Adipose tissue (tissue), 3 donors: ENCODE measurements at regions not wholly inside any gene's neighbourhood (a gene's known extent, or its start where the extent isn't known, plus 50 kb on each side); places are given as distances from the start of the nearest gene placed in this dataset.

Experiments used
- H3K27ac ChIP-seq: one replicate; pipeline ENCODE4 v1.5.1; 2013; ENCODE audit warnings: low read depth, low read length
- WGBS, 3 donors: extraction: QIAGEN DNeasy Blood & Tissue Kit; methylation state at CpG; one replicate each; pipeline ENCODE4 v1.1.7; 2013; 5-methylcytosine and 5-hydroxymethylcytosine counted together
- donor health status: healthy with polysubstance abuse.
- donor health status: Bipolar disorder and iron deficiency.
- donor health status: healthy.

DNA sequence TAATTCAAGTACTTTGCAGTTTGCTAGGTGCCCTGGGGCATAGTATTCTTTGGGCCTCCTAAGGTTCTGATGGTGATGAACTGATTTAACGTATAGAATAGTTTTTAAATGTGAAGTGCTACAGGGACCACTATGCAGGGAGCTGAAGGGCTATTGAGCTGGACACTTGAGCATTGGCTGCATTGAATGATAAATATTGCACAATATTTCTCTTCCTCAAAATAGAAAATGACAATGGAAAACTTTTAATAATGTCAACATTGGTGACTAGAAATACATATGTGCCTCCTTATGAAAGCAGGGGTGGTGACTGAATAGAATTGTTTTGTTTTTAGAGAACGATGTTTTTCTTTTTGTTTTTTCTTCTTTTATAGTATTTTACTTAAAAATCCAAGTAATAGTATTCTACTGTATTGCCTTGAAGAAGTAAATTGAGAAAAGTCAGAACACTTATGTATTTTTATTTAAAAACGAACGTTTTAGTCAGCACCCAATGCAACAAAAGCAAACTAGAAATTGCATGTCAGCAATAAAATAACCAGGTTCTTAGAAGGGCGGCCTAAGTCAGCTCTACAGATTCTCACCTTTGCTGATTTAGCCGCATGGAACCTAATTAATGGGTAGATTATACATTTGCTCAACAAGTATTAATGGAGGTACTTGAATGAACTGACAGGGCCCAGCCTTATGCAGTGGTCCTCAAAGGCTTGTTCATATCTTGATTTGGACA lies 244.0 kb upstream of the KLF6 start:
- WGBS, 3 donors = 82 to 95% (median 94%) methylated on average over 6 of the region's 6 CpGs
- H3K27ac ChIP-seq = no peak overlapping the region

DNA sequence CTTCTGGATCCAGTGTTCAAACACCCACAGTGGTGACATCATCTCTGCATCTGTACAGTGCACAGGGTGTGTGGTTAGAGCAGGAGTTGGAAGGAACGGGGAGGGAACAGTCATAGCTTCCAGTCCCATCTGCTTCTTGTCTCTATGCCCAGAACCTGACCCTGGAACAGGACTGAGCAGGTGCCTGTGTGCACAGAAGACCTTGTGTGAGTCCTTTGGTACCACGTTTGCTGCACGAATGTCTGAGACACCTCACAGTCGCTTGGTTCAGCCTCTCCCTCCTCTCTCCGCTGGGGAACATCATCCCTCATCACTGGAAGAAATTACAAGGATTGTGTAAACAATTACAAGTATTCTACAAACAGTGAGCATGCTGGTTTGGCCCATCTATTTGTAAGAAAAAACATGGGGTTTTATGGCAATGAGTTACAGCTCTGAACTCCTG lies 243.0 kb upstream of the KLF6 start:
- 70 to 90% (median 77%) methylated on average over 5 of the region's 5 CpGs for WGBS, 3 donors

DNA sequence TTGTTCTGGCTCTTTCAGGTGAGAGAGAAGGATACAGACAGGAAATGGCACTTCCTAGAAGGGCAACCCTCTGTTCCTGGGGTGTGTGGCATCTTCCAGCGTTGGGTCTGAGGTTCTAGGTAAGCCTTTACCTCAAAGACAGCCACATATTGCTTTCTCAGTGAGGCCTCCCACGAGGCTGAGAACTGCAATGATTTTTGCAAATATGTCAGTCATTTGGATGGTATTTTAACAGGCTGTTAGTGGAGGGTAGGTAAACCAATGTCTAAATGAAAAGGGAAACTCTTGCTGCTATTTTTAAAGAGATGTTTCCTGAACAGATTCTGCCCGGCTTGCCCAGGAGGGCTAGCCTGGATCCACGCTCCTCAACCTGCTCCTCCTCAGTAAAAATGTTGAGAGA lies 240.3 kb upstream of the KLF6 start:
- WGBS, 3 donors = 63 to 65% (median 64%) methylated on average over 4 of the region's 4 CpGs
- H3K27ac ChIP-seq = no peak overlapping the region

More for the DNA sequence above, 243.0 kb upstream of the KLF6 start:
- H3K27ac ChIP-seq = no peak overlapping the region

DNA sequence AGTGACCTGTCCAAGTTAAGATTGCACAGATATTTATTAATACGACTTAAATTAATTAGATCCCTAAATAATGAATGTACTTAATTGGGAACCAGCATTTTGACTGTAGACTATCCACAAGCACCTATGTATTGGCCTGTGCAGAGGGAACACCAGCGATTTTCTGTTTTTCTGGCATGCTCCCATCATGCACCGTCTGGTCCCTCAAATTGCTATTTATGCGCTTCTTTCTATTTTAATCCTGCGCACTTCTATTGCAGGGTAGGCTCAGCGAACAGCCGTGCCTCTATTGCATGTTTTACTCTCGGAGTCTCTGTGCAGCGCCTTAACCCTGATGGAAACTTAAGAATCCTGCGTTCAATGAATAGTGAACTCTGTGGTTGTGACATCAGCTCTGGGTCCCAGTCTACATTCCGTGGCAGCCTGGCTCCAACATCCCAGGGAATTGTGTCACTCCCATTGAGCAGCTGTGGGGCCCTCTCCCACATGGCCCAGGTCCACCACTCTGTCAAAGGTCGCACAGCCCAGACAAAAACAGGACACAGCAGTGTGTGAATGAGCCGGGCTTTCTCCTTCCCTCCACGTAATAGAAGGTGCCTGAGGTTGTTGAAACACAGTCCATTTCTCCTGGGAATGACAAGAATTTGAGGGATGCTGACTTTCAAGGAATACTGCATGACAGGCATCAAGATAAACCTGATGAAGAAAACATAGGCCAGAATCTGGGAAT lies 239.7 kb upstream of the KLF6 start:
- H3K27ac ChIP-seq = no peak overlapping the region
- WGBS, 3 donors = 75 to 82% (median 76%) methylated on average over 14 of the region's 14 CpGs

DNA sequence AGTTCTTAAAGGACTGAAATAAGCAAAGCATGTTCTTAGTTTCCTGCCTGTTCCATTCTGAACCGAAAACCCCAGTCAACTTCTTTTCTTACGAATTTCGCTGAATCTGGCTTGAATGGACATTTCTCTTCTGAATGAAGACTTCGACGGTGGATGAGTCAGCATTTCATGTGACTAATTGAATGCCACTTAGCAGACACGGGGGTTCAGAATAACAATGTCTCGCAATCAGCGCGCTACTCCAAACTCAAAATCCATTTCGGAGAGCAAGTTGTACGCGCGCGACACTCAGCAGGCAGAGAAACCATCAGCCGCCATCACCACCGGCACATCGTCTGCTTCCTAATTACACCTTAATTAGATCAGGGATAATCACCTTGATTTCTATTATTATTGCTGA lies 239.0 kb upstream of the KLF6 start:
- WGBS, 3 donors = 90 to 96% (median 92%) methylated on average over 17 of the region's 17 CpGs
- H3K27ac ChIP-seq = no peak overlapping the region

DNA sequence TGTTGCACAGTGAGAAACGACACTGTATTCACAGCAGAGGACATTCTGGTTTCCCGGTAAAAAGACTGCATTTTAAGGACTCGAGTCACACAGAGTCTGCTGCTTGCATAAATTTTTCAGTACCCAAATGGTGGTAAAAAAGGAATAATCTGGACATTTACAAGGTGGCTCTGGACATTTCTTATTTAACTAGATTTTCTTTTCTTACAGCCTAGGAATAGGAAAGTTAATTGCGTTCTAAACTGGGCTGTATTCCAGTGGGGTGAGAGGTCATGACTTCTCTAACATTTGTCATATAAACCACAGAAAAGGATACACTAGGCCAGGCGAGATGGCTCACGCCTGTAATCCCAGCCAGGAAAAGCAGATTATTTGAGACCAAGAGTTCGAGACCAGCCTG lies 237.5 kb upstream of the KLF6 start:
- no peak overlapping the region for H3K27ac ChIP-seq
- WGBS, 3 donors = 66 to 83% (median 82%) methylated on average over 7 of the region's 7 CpGs

DNA sequence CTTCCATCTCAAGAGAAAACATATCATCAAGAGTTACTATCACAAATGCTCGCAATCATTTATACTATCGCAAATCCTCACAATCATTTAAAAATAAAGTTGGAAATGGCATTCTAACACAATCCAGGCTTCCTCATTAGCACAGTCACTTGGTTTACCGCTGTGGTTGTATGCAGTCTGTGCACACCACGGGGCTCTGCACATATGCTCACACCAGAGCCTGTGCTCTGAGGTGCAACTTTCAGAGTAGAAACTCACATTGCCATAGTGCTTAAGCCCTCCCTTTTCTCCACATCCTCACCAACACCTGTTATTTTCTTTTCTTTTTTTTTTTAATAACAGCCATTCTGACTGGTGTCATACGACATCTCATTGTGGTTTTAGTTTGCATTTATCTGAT lies 235.6 kb upstream of the KLF6 start:
- WGBS, 3 donors = 89 to 94% (median 91%) methylated on average over 5 of the region's 5 CpGs
- no peak overlapping the region for H3K27ac ChIP-seq

DNA sequence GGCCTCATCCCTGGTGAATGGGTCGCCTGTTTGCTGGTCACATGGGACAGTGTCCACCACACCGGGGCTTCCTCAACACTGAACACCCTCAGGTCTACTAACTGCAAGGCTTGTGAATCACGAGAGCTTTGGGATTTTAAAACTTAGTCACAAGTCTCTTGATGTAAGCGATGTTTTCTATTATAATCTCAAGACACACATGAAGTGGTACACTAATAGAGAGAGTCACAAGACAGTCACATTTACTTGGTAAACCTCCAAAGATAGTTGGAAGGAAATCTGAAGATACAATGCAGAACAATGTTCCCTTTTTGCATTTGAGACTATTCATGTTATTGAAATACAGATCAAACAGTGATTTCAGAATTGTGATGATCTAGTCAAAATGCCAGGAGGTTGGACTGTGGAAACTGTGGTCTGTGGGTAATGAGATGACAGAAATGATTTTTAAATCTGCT lies 233.1 kb upstream of the KLF6 start:
- WGBS, 3 donors = 78 to 83% (median 82%) methylated on average over 4 of the region's 4 CpGs

DNA sequence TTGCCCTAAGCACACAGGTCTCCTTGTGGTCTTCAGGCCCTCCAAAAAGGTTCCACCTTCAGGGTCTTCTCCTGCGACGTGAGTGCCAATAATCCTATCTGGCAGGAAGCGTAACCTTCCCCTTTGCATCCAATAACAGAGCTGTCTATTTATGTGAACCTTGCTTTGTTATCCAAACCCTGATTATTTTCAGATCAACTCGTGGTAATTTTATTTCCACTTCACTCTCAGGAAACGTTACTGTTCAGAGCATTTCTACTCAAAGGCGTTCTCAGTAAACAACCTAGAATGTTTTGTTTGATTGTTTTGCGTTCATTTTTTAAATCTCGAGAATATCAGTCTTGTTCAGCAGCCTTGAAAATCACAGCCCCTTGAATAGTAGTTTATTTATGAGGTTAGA lies 232.3 kb upstream of the KLF6 start:
- H3K27ac ChIP-seq = no peak overlapping the region
- WGBS, 3 donors = 70 to 85% (median 84%) methylated on average over 8 of the region's 8 CpGs

More for the DNA sequence above, 233.1 kb upstream of the KLF6 start:
- no peak overlapping the region for H3K27ac ChIP-seq

DNA sequence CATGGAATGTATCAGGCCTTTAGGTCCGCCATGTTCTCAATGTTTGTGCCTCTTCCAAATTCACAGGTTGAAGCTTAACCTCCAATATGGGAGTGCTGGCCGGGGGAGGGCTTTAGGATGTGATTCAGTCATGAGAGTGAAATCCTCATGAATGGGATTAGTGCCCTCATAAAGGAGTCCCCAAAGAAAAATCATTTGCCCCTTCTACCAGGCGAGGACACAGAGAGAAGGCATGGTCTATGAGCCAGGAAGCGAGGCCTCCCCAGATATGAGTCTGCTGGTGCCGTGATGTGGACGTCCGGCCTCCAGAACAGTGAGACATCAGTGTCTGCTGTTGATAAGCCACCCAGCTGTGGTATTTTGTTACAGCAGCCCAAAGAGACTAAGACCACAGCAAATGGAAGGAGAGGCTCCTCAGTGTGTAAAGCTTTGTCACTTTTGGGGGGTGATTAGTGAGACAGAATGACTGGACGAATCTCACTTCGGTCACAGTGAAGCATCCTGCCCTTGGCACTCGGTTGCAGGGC lies 231.3 kb upstream of the KLF6 start:
- 87 to 96% (median 90%) methylated on average over 10 of the region's 10 CpGs for WGBS, 3 donors
- no peak overlapping the region for H3K27ac ChIP-seq

DNA sequence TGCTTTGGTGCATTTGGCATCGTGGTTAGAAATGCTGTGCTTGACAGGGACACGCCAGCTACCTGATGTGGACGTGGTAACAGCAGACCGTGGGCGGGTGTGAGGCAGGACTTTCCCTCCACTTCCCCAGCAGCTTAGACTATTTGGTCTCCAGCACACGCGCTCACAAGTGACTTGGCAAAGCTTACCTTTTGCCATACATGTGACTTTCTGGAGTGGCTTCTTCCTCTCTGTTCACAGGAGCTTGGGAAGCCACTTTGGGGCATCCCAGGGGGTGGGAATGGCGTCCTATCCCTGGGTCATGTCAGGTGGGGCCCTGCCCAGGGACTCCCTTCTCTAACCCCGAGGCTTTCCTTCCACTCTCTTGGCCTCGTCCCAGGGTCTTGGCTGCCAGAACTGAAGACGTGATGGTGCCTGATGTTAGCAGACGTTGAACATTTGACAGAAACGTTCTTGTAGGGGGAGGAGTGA lies 228.7 kb upstream of the KLF6 start:
- 61 to 71% (median 66%) methylated on average over 13 of the region's 13 CpGs for WGBS, 3 donors
- H3K27ac ChIP-seq = no peak overlapping the region

DNA sequence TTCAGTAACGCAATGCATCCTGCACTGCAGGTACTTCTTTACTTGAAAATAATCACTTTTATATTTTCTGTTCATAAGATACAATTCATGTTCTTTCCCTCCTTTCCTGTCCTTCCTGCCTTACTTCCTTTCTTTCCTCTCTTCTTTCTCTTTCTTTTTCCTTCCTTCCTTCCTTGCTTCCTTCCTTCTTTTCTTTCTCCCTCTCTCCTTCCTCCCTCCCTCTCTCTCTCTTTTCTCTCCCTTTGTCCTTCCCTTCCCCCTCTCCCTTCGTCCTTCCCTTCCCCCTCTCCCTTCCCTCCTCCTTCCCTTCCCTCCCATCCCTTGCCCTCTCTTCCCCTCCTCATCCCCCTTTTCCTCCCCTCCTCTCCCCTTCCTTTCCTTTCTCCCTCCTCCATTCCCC lies 227.8 kb upstream of the KLF6 start:
- no peak overlapping the region for H3K27ac ChIP-seq
- WGBS, 3 donors = 64 to 83% (median 81%) methylated on average over 2 of the region's 2 CpGs

DNA sequence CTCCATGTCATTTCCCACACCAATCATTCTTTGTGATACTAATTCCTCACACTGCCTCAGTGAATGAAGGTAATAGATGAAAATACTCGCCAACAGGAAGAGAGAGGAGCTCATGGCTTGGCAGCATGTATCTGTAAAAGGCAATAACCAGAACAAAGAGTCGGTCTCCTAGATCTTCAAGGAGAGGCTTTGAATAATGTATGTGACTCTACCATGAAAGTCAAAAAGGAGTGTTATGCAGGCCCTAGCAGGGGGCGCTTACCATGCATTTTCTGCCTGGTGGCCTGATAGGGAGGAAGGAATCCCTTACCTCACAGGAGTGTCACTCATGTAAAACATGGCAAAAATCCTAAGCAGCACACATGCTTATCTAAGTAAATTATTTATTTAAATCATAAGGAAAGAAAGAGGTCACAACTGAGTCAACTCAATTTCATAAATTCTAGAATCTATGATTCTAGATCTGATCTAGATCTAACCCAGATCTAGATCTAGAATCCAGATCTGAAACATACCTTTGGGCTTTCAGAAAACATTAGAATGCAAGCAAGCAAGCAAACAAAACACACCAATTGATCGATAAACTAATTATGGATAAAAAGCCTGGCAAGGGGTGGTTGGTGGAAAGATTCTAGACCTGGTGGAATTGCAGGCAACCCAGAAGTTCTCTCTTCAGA lies 226.3 kb upstream of the KLF6 start:
- WGBS, 3 donors = 81 to 96% (median 94%) methylated on average over 4 of the region's 4 CpGs
- H3K27ac ChIP-seq = no peak overlapping the region

DNA sequence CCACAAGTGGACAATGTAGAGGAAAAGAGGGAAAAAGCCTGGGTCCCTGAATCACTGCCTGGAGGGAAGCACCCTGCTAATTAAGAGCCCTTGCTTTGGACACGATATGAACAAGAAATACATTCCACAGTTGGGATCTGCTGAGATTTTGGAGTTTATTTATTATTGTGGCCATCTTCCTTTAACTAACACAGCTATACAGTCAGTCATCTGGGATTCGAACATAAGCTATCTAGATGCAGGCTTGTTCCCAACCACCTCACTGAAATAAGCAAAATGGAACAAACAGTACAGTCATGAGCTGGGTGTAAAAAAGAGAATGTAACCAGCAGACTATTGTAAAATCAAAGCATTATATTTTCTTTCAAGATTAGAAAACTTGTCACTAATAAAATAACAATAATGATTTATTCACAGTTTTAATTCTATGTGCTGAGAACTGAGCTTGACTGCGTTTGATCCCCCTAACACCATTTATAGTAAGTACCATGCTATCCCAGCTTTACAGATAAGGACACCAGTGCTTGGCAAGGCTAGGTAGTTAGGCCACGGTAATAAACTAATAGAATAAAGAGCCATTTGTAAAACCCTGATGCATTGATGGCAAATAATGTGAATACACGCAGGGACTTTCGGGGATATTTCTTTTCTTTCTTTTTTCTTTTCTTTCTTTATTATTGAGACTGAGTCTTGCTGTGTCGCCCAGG lies 223.8 kb upstream of the KLF6 start:
- no peak overlapping the region for H3K27ac ChIP-seq
- WGBS, 3 donors = 86 to 97% (median 97%) methylated on average over 7 of the region's 7 CpGs

DNA sequence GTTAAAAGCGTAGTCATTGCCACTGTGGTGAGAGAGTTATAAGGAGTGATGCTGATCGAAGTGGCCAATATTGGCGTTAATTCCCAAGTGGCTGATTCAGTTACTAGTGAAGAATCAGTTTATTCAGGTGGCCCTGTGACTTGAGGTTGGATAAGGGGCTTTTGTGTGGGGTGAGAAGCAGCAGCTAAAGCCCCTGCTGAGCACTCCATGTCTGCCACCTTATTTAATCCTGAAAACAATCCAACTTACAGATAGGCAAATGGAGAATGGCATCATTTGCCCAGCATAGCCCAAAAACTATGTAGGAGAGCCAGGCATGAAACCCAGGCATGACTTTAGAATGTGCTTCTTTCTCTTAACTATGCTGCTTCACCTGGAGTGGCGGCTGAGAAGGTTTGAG lies 222.8 kb upstream of the KLF6 start:
- 66 to 96% (median 82%) methylated on average over 4 of the region's 4 CpGs for WGBS, 3 donors
- H3K27ac ChIP-seq = no peak overlapping the region

DNA sequence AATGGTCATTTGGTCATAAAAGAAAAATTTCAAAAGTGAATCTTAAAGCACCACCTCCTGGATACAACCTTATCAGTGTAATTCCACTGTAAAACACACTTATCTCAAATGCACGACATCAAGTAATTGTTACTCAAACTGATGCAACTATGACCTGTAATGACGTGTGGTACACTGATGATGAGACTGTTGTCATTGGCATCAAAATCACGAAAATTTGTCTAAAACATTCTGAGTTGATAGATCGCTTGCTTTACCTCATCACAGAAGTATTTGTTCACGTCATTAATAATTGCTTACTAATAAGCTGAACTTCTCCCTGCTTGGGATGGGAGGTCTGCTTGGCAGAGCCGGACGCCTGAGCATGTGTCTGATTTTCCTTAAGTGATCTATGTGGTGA lies 221.8 kb upstream of the KLF6 start:
- WGBS, 3 donors = 56 to 84% (median 83%) methylated on average over 7 of the region's 7 CpGs

DNA sequence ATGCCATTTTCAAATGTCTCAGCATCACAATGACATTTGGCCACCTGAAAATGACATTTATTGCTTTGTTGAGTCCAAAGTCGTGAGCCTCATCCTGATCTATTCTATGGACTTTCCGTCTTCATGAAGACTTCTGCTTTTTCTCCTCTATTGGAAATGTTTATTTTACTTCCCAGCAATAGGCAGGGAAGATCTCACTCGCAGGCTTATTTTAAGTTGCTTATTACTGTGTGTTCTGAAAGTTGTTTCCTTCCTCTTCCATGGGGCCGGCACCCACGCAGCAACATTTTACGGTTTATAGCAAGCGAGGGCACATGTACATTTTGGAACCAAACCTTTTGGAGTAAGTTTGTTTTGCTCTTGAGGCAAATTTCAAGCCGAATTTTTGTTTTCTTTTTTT lies 221.0 kb upstream of the KLF6 start:
- H3K27ac ChIP-seq = no peak overlapping the region
- WGBS, 3 donors = 48 to 61% (median 57%) methylated on average over 8 of the region's 8 CpGs

More for the DNA sequence above, 221.8 kb upstream of the KLF6 start:
- no peak overlapping the region for H3K27ac ChIP-seq

DNA sequence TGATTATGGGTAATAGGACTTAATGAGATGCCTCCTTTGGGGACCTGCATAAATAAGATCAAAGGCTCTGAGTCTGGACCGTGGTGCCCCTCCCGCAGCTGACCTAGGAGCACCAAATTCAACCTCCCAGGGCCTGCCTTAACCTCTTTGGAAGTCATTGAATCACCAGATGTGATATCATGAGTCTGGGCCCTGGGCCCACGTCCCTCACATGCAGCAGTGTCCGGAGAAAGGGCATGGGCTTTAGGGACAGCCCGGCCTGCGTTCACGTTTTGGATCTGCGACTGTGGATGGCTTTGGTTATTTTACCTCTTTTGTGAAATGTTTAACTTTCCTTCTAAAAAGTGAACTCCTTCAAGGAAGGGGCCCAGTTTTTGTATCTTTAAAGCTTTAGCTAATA lies 220.0 kb upstream of the KLF6 start:
- no peak overlapping the region for H3K27ac ChIP-seq
- WGBS, 3 donors = 84 to 94% (median 92%) methylated on average over 8 of the region's 8 CpGs
